Chondrocyte (in vitro differentiated cells): ENCODE measurements at regions not wholly inside any gene's neighbourhood (a gene's known extent, or its start where the extent isn't known, plus 50 kb on each side); places are given as distances from the start of the nearest gene placed in this dataset.

Source experiments
- DNase-seq: peaks from one replicate; pipeline ENCODE4 v3.0.0; 2021; ENCODE audit warnings: mixed read lengths, low spot score
- H3K27ac Mint-ChIP-seq: one replicate; pipeline ENCODE4 v1.8.0; 2021; ENCODE audit warnings: mild to moderate bottlenecking, moderate library complexity, mixed read lengths; ENCODE audit not compliant: unreplicated experiment
- H3K27me3 Mint-ChIP-seq: 2 replicates; pipeline ENCODE4 v1.8.0; 2021; ENCODE audit warnings: low read depth, mixed read lengths
- H3K36me3 Mint-ChIP-seq: 2 replicates; pipeline ENCODE4 v1.8.0; 2021; ENCODE audit warnings: low read depth, mixed read lengths
- H3K4me1 Mint-ChIP-seq: 2 replicates; pipeline ENCODE4 v1.8.0; 2021; ENCODE audit warnings: low read depth, mild to moderate bottlenecking, mixed read lengths
- H3K4me3 Mint-ChIP-seq: one replicate; pipeline ENCODE4 v1.8.0; 2021; ENCODE audit warnings: mild to moderate bottlenecking, moderate library complexity, mixed read lengths; ENCODE audit not compliant: unreplicated experiment
- H3K9me3 Mint-ChIP-seq: 2 replicates; pipeline ENCODE4 v1.8.0; 2021; ENCODE audit warnings: low read depth, mixed read lengths
- CTCF ChIP-seq: fragments of 200-600 bp; sonication (generic); IDR thresholded peaks from 2 replicates; pipeline ENCODE4 v1.5.0; 2021; ENCODE audit warnings: antibody characterized with exemption, mild to moderate bottlenecking, moderate library complexity

GRCh38 chr14:31977001-31977556 lies 100.0 kb upstream of the ARHGAP5 start:
- no peak for TF ChIP-seq CTCF
- Mint-ChIP-seq H3K27me3 (no peaks in the 10 kb centered on the region), H3K36me3 (peaks cover under 1% of the 10 kb centered on the region), H3K4me1 (no peaks in the 10 kb centered on the region), H3K9me3 (peaks cover 12% of the 10 kb centered on the region), H3K27ac (no peak overlapping the region), H3K4me3 (no peak overlapping the region)
- no peak for DNase-seq

GRCh38 chr14:31978423-31978822 lies 98.7 kb upstream of the ARHGAP5 start:
- H3K36me3 Mint-ChIP-seq: peaks cover 9% of the 10 kb centered on the region
- H3K27me3 Mint-ChIP-seq: no peaks in the 10 kb centered on the region
- DNase-seq: no peak
- H3K9me3 Mint-ChIP-seq: peaks cover 23% of the 10 kb centered on the region
- H3K27ac Mint-ChIP-seq: no peak overlapping the region
- H3K4me3 Mint-ChIP-seq: no peak overlapping the region
- no peak for TF ChIP-seq CTCF
- no peaks in the 10 kb centered on the region for H3K4me1 Mint-ChIP-seq

- Mint-ChIP-seq H3K4me3 (no peak overlapping the region), H3K4me1 (no peaks in the 10 kb centered on the region), H3K27ac (no peak overlapping the region), H3K9me3 (peaks cover 41% of the 10 kb centered on the region), H3K36me3 (peaks cover 9% of the 10 kb centered on the region), H3K27me3 (no peaks in the 10 kb centered on the region)
- TF ChIP-seq CTCF: no peak
- no peak for DNase-seq
Observed at GRCh38 chr14:31982642-31983041, 94.5 kb upstream of the ARHGAP5 start.

- no peak for TF ChIP-seq CTCF
- Mint-ChIP-seq H3K4me1 (peaks cover 8% of the 10 kb centered on the region), H3K27ac (no peak overlapping the region), H3K9me3 (peaks cover 35% of the 10 kb centered on the region), H3K36me3 (peaks cover 9% of the 10 kb centered on the region), H3K27me3 (no peaks in the 10 kb centered on the region), H3K4me3 (no peak overlapping the region)
- DNase-seq: no peak
Observed at GRCh38 chr14:31986405-31986804, 90.7 kb upstream of the ARHGAP5 start.

GRCh38 chr14:31987721-31988120 lies 89.4 kb upstream of the ARHGAP5 start:
- Mint-ChIP-seq H3K9me3 (peaks cover 23% of the 10 kb centered on the region), H3K27me3 (no peaks in the 10 kb centered on the region), H3K4me1 (peaks cover 18% of the 10 kb centered on the region), H3K27ac (no peak overlapping the region), H3K36me3 (peaks cover 3% of the 10 kb centered on the region), H3K4me3 (no peak overlapping the region)
- TF ChIP-seq CTCF: no peak
- DNase-seq: no peak
